Mesothelial cell of epicardium (in vitro differentiated cells): ENCODE measurements at regions not wholly inside any gene's neighbourhood (a gene's known extent, or its start where the extent isn't known, plus 50 kb on each side); places are given as distances from the start of the nearest gene placed in this dataset.

Experiments
- DNase-seq, 2 experiments: peaks; one replicate each; pipeline ENCODE4 v3.0.0; 2021; ENCODE audit warnings: low spot score in 2 of 2; ENCODE audit not compliant: unreplicated experiment in 2 of 2
- H3K27ac Mint-ChIP-seq: 2 replicates; pipeline ENCODE4 v1.8.0; 2021; ENCODE audit warnings: mixed read lengths
- H3K27me3 Mint-ChIP-seq: 2 replicates; pipeline ENCODE4 v1.8.0; 2021; ENCODE audit warnings: low read depth, mixed read lengths
- H3K36me3 Mint-ChIP-seq: 2 replicates; pipeline ENCODE4 v1.8.0; 2021; ENCODE audit warnings: mixed read lengths
- H3K4me1 Mint-ChIP-seq: 2 replicates; pipeline ENCODE4 v1.8.0; 2021; ENCODE audit warnings: mixed read lengths
- H3K4me3 Mint-ChIP-seq: 2 replicates; pipeline ENCODE4 v1.8.0; 2021; ENCODE audit warnings: mild to moderate bottlenecking, moderate library complexity, mixed read lengths
- H3K9me3 Mint-ChIP-seq: 2 replicates; pipeline ENCODE4 v1.8.0; 2021; ENCODE audit warnings: mixed read lengths
- TF ChIP-seq, protein P1 (sequence below): fragments of 200-600 bp; sonication (generic); IDR thresholded peaks from one replicate; pipeline ENCODE4 v1.5.0; 2021; ENCODE audit warnings: antibody characterized with exemption; ENCODE audit not compliant: unreplicated experiment

DNA sequence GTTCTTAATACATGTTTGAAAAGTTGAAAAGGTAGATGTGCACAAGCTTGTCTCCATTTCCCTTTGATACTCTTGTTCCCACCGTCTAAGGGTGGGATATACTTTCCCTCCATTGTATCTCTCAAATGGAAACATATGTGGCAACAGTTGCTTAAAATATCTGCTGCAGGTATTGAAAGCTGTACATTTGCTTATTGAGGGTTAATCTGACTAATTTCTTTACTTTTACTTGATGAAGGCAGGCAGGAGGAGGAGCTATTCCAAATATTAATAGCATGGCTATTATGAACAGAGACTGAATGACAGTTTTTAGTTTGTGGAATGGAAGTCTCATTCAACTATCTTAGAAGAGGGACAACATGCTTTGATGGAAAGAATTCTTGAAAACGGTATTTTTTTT is 103.8 kb downstream of the SLC10A2 start:
- H3K27ac Mint-ChIP-seq, result no peak overlapping the region
- TF ChIP-seq, protein P1, sequence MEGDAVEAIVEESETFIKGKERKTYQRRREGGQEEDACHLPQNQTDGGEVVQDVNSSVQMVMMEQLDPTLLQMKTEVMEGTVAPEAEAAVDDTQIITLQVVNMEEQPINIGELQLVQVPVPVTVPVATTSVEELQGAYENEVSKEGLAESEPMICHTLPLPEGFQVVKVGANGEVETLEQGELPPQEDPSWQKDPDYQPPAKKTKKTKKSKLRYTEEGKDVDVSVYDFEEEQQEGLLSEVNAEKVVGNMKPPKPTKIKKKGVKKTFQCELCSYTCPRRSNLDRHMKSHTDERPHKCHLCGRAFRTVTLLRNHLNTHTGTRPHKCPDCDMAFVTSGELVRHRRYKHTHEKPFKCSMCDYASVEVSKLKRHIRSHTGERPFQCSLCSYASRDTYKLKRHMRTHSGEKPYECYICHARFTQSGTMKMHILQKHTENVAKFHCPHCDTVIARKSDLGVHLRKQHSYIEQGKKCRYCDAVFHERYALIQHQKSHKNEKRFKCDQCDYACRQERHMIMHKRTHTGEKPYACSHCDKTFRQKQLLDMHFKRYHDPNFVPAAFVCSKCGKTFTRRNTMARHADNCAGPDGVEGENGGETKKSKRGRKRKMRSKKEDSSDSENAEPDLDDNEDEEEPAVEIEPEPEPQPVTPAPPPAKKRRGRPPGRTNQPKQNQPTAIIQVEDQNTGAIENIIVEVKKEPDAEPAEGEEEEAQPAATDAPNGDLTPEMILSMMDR, result no peak
- H3K4me3 Mint-ChIP-seq, result no peak overlapping the region
- peaks cover 4% of the 10 kb centered on the region for H3K4me1 Mint-ChIP-seq
- no peaks in the 10 kb centered on the region for H3K9me3 Mint-ChIP-seq
- no peak for DNase-seq
- peaks cover 26% of the 10 kb centered on the region for H3K27me3 Mint-ChIP-seq
- H3K36me3 Mint-ChIP-seq, result no peaks in the 10 kb centered on the region

DNA sequence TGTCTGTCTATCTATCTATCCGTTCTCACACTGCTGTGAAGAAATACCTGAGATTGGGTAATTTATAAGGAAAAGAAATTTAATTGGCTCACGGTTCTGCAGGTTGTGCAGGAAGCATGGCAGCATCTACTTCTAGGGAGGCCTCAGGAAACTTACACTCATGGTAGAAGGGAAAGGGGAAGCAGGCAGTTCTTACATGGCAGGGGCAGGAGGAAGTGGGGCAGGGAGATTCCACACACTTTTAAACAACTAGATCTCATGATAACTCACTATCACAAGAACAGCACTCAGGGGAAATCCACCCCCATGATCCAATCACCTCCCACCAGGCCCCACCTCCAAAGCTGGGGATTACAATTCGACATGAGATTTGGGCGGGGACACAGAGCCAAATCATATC is 105.3 kb downstream of the SLC10A2 start:
- H3K27me3 Mint-ChIP-seq, result peaks cover 30% of the 10 kb centered on the region
- no peaks in the 10 kb centered on the region for H3K36me3 Mint-ChIP-seq
- H3K27ac Mint-ChIP-seq, result no peak overlapping the region
- no peak for DNase-seq
- peaks cover 4% of the 10 kb centered on the region for H3K4me1 Mint-ChIP-seq
- H3K9me3 Mint-ChIP-seq, result no peaks in the 10 kb centered on the region
- no peak overlapping the region for H3K4me3 Mint-ChIP-seq
- TF ChIP-seq, protein P1, result no peak

DNA sequence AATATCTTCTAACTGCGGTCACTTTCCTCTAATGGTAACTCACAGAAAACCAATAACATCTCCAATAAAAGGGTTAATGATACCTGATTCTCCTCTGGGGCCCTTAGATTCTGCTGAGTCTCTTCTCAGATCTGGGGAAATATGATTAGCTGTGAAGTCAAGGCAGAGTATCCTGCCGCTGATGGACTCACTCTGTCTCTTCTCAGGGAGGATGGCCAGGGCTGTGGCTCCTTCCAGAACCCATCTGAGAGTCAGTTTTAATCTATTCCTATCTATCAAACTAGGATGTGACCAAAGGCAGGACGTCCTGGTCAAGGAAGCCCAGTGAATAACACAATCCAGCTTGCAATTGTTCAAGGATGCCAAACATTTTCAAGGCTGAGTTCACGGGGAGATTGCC is 109.8 kb downstream of the SLC10A2 start:
- Mint-ChIP-seq H3K9me3 (no peaks in the 10 kb centered on the region), H3K4me1 (peaks cover 4% of the 10 kb centered on the region), H3K4me3 (no peak overlapping the region), H3K27ac (no peak overlapping the region), H3K36me3 (no peaks in the 10 kb centered on the region), H3K27me3 (peaks cover 27% of the 10 kb centered on the region)
- TF ChIP-seq, protein P1, result no peak
- no peak for DNase-seq

DNA sequence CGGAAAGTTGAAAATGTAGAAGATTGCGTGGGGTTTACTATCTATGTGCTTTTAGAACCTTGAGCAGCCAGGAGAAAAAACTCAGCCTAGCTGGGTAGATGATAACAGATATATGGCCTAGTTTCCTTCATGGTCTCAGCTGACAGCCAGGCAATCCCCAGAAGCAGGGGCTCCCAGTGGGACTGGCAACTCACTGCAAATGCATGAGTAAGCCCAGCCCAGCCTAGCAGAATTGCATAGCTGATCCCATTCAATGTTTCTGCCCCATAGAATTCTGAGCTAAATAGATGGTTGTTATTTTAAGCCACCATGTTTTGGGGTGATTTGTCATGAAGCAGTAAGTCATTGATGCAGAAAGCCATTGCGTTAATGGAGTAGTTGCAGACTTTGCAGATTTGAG is 108.5 kb downstream of the ERCC5 start:
- Mint-ChIP-seq H3K27me3 (peaks cover 23% of the 10 kb centered on the region), H3K4me3 (no peak overlapping the region), H3K9me3 (no peaks in the 10 kb centered on the region), H3K36me3 (no peaks in the 10 kb centered on the region), H3K27ac (no peak overlapping the region), H3K4me1 (peaks cover 3% of the 10 kb centered on the region)
- no peak for DNase-seq
- TF ChIP-seq, protein P1, result no peak

DNA sequence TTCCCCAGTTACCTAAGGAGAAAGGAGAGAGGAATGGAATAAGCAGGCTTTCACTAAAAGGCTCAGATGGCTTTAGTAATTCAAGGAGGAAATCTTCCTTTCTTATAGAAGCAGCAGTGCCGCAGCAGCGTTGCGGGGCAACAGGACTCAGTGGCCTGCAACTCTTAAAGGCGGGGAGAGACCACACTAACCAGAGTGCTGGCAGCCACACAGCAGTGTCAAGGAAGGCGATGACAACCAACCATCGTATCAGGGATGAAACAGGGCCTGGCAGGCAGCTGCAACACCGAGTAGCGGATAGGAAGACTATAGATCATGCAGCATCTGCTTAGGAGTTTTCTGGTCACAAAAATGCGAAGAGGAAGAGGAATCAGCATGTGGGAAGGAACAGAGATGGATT is 106.0 kb downstream of the ERCC5 start:
- TF ChIP-seq, protein P1, result no peak
- DNase-seq, result no peak
- peaks cover 4% of the 10 kb centered on the region for H3K9me3 Mint-ChIP-seq
- H3K36me3 Mint-ChIP-seq, result no peaks in the 10 kb centered on the region
- H3K4me3 Mint-ChIP-seq, result no peak overlapping the region
- no peak overlapping the region for H3K27ac Mint-ChIP-seq
- H3K4me1 Mint-ChIP-seq, result peaks cover 3% of the 10 kb centered on the region
- peaks cover 28% of the 10 kb centered on the region for H3K27me3 Mint-ChIP-seq

DNA sequence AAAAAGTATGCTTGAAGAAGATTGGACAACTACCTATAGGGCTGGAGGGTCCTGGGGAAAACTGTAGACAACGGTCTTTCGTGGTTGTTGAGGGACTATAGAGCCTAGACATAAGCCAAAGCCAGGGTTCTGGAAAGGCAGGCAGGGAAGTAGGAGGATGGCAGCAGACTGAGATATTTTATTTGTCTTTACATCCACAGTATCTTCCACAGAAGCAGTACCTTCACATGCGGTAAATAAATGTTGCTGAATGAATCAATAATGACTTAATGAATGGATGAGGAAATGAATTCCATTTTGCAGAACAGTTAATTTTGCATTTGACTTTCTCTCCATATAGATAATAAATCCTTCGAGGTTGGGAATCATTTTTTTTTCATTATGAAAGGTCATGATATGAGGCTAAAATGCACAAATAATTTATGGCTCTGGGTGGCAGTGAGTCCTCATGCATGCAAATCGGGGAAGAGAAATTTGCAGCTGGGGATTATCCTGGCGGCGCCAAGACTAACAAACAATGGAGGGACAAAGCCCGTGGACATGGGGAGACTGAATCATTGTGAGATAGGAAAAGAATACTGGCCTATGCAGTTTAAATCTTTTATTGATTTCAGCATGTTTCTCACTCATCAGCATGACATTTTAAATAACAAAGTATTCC is 102.0 kb downstream of the ERCC5 start:
- Mint-ChIP-seq H3K27ac (no peak overlapping the region), H3K9me3 (peaks cover 10% of the 10 kb centered on the region), H3K27me3 (peaks cover 27% of the 10 kb centered on the region), H3K36me3 (no peaks in the 10 kb centered on the region), H3K4me3 (no peak overlapping the region), H3K4me1 (peaks cover 3% of the 10 kb centered on the region)
- TF ChIP-seq, protein P1, result no peak
- no peak for DNase-seq
